ENCODE measurements at regions not wholly inside any gene's neighbourhood (a gene's known extent, or its start where the extent isn't known, plus 50 kb on each side); places are given as distances from the start of the nearest gene placed in this dataset.
A peak's percentile ranks its signal among the peaks of the same experiment; 100 is the strongest.

GRCh38 chr5:38672059-38672788 lies 115.8 kb upstream of the LIFR start (continued):
- 0 out of 2 replicates have a peak, but pooled peaks have one; percentile 22 for TF ChIP-seq ZBTB11 (tag by site-specific recombination; conservative IDR thresholded peaks at IDR 0.05; ENCODE audit: low read depth)

- Histone ChIP-seq H3K9me3 (ENCODE audit: control insufficient read depth, insufficient read depth, low read depth, low read length) (no peaks in the 10 kb centered on the region), H3K4me1 (ENCODE audit: control insufficient read depth, insufficient read depth, low read length) (peaks cover 15% of the 10 kb centered on the region), H3K27ac (ENCODE audit: extremely low read depth, low read depth, low read length) (no peak overlapping the region), H3K36me3 (ENCODE audit: control insufficient read depth in 2 of 2, insufficient read depth in 1 of 2, low read length in 2 of 2) (no peaks in the 10 kb centered on the region), H3K4me3 (ENCODE audit: low read depth, low read length) (no peak overlapping the region)
- POLR2A ChIA-PET: no interaction called here
- TF ChIP-seq ZNF10 (tag by site-specific recombination; IDR thresholded peaks at IDR 0.05) (peak; percentile 88), ZFHX2 (tag by site-specific recombination; conservative IDR thresholded peaks at IDR 0.05) (no peak), ZSCAN4 (tag by site-specific recombination; IDR thresholded peaks at IDR 0.05) (no peak)
- CTCF ChIA-PET: interaction anchor here (0.6 to 2.9 kb wide), 15 partner anchors 11 to 291 kb away, joined by 3 to 25 read pairs (median 4); no protein-coding TSS in a partner anchor
Measured at GRCh38 chr5:38673671-38674071, 117.2 kb upstream of the LIFR start.

GRCh38 chr5:38675443-38675842 lies 119.0 kb upstream of the LIFR start:
- Histone ChIP-seq H3K36me3 (ENCODE audit: control insufficient read depth in 2 of 2, insufficient read depth in 1 of 2, low read length in 2 of 2) (no peaks in the 10 kb centered on the region), H3K4me1 (ENCODE audit: control insufficient read depth, insufficient read depth, low read length) (peaks cover 15% of the 10 kb centered on the region), H3K4me3 (ENCODE audit: low read depth, low read length) (no peak overlapping the region), H3K9me3 (ENCODE audit: control insufficient read depth, insufficient read depth, low read depth, low read length) (no peaks in the 10 kb centered on the region), H3K27ac (ENCODE audit: extremely low read depth, low read depth, low read length) (no peak overlapping the region)
- POLR2A ChIA-PET: interaction anchor here (1.0 kb wide), 1 partner anchor 118 kb away, joined by 3 read pairs; no protein-coding TSS in a partner anchor
- CTCF ChIA-PET: interaction anchor here (0.6 to 2.9 kb wide), 4 partner anchors 40 to 234 kb away, joined by 3 to 25 read pairs (median 10); no protein-coding TSS in a partner anchor
- TF ChIP-seq MYNN (tag by site-specific recombination; IDR thresholded peaks at IDR 0.05; ENCODE audit: borderline replicate concordance): no peak
- TF ChIP-seq ZNF184 (tag by site-specific recombination; IDR thresholded peaks at IDR 0.05): peak; percentile 98
- no peak for TF ChIP-seq ZNF416 (tag by site-specific recombination; IDR thresholded peaks at IDR 0.05)

- TF ChIP-seq ZNF585B (tag by site-specific recombination; IDR thresholded peaks at IDR 0.05) (no peak), ZIC2 (tag by site-specific recombination; IDR thresholded peaks at IDR 0.05) (no peak), ZNF266 (tag by site-specific recombination; IDR thresholded peaks at IDR 0.05; ENCODE audit: low read depth) (no peak), ZFHX2 (tag by site-specific recombination; conservative IDR thresholded peaks at IDR 0.05) (no peak), ZNF704 (tag by site-specific recombination; IDR thresholded peaks at IDR 0.05) (no peak), ZNF488 (tag by site-specific recombination; IDR thresholded peaks at IDR 0.05) (no peak), KLF9 (tag by site-specific recombination; IDR thresholded peaks at IDR 0.05; ENCODE audit: low read depth) (no peak), ATF2 (tag by site-specific recombination; IDR thresholded peaks at IDR 0.05; ENCODE audit: low read depth) (no peak)
- no peaks in the 10 kb centered on the region for H3K9me3 ChIP-seq (ENCODE audit: control insufficient read depth, insufficient read depth, low read depth, low read length)
- ChIA-PET CTCF (interaction anchor here (0.7 to 1.5 kb wide), 4 partner anchors 18 to 257 kb away, joined by 3 to 5 read pairs (median 3); no protein-coding TSS in a partner anchor), POLR2A (no interaction called here)
- H3K4me3 ChIP-seq (ENCODE audit: low read depth, low read length): no peak overlapping the region
- no peak overlapping the region for H3K27ac ChIP-seq (ENCODE audit: extremely low read depth, low read depth, low read length)
- no peaks in the 10 kb centered on the region for H3K36me3 ChIP-seq (ENCODE audit: control insufficient read depth in 2 of 2, insufficient read depth in 1 of 2, low read length in 2 of 2)
- H3K4me1 ChIP-seq (ENCODE audit: control insufficient read depth, insufficient read depth, low read length): peaks cover 4% of the 10 kb centered on the region
Measured at GRCh38 chr5:38677636-38678035, 121.2 kb upstream of the LIFR start.
